ENCODE measurements at regions not wholly inside any gene's neighbourhood (a gene's known extent, or its start where the extent isn't known, plus 50 kb on each side); places are given as distances from the start of the nearest gene placed in this dataset.
"Not testable (repeated sequence)": the region's sequence is repeated elsewhere in the genome, so short reads cannot be mapped to it uniquely, and the experiment has no call there.

DNA sequence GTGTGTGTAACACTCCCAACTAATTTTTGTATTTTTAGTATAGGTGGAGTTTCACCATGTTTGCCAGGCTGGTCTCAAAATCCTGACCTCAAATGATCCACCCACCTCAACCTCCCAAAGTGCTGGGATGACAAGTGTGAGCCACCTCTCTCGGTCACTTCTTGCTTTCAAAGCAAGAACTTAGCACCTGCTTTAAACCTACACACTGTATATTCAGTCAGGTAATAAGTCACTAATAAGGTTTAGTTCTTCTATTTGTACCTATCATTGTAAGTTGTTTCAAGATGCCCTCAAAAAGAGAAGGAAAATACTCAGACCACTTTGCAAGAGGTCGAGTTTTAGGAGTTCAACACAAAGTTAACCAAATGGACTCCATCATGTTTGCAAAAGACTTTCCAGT lies 431.3 kb downstream of the MRPL39 start:
- intact Hi-C loops (cut with DNase I) = no loop called here
- 33 to 52% methylated on average over 2 of the region's 2 CpGs for WGBS, 2 donors
- no peaks in the 10 kb centered on the region for H3K27me3 ChIP-seq
- DNase-seq (no peak), ATAC-seq (no peak)
- no peaks in the 10 kb centered on the region for H3K4me1 ChIP-seq
- no peak overlapping the region for H3K27ac ChIP-seq
- TF ChIP-seq POLR2A (IDR thresholded peaks at IDR 0.05) = no peak
- TF ChIP-seq CTCF (IDR thresholded peaks at IDR 0.05) = no peak
- H3K4me3 ChIP-seq = no peak overlapping the region
- H3K9me3 ChIP-seq = no peaks in the 10 kb centered on the region
- no peaks in the 10 kb centered on the region for H3K36me3 ChIP-seq (replicated peaks in 1 of 2; ENCODE audit: insufficient read depth in 1 of 2, low read depth in 2 of 2)

DNA sequence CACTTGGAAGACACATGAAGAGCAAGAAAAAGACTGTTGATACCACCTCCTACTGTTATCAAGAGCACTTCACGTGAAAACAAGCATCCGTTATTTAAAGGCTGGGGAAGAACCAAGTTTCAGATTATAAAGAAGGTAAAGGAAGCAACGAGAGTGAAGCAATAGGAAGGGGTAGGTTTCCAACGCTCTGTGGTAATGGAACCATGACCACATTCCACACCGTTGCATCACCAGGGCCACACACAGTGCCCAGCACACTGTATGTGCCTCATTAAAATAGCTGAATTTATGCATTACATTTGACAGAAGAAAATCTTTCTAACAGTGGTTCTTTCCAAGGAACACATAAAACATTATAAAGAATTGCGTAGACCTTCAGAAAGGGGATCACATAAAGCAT lies 435.8 kb downstream of the MRPL39 start:
- no peaks in the 10 kb centered on the region for H3K36me3 ChIP-seq (replicated peaks in 1 of 2; ENCODE audit: insufficient read depth in 1 of 2, low read depth in 2 of 2)
- DNase-seq (no peak), ATAC-seq (no peak)
- 66 to 75% methylated on average over 6 of the region's 6 CpGs for WGBS, 2 donors
- H3K9me3 ChIP-seq = peaks cover 0 to 16% (median 0%) of the 10 kb centered on the region in 3 donors
- H3K4me3 ChIP-seq = no peak overlapping the region
- intact Hi-C loops (cut with DNase I) = no loop called here
- H3K27me3 ChIP-seq = no peaks in the 10 kb centered on the region
- TF ChIP-seq POLR2A (IDR thresholded peaks at IDR 0.05) (no peak), CTCF (IDR thresholded peaks at IDR 0.05) (no peak)
- no peaks in the 10 kb centered on the region for H3K4me1 ChIP-seq
- no peak overlapping the region for H3K27ac ChIP-seq

GRCh38 chr21:25170681-25171080 lies 436.6 kb downstream of the MRPL39 start:
- Histone ChIP-seq H3K9me3 (peaks cover 0 to 16% (median 0%) of the 10 kb centered on the region in 3 donors), H3K27me3 (no peaks in the 10 kb centered on the region), H3K36me3 (replicated peaks in 1 of 2; ENCODE audit: insufficient read depth in 1 of 2, low read depth in 2 of 2) (no peaks in the 10 kb centered on the region), H3K27ac (no peak overlapping the region), H3K4me1 (no peaks in the 10 kb centered on the region), H3K4me3 (no peak overlapping the region)
- ATAC-seq (no peak), DNase-seq (no peak)
- TF ChIP-seq POLR2A (IDR thresholded peaks at IDR 0.05) (no peak), CTCF (IDR thresholded peaks at IDR 0.05) (no peak)
- intact Hi-C loops (cut with DNase I) = no loop called here
- WGBS, 2 donors = 49 to 56% methylated on average over 3 of the region's 3 CpGs

DNA sequence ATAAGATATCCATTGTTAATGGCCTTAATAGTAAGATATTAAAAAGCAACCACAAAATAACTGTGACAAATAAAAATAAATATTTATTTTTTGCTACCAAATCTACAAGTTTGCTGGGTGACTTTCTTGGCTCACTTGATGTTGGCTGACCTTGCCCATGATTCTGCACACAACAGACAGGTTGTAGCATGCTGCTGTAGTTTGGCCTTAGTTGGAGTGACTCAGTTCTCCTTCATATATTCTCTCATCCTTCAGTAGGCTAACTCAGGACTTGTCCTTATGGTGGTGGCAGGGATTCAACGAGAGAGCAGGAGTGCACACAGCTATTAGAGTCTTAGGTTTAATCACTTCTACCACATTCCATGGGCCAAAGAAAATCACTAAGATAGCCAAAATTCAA lies 437.9 kb downstream of the MRPL39 start:
- Histone ChIP-seq H3K9me3 (peaks cover 0 to 16% (median 0%) of the 10 kb centered on the region in 3 donors), H3K36me3 (replicated peaks in 1 of 2; ENCODE audit: insufficient read depth in 1 of 2, low read depth in 2 of 2) (no peaks in the 10 kb centered on the region), H3K27ac (no peak overlapping the region), H3K27me3 (no peaks in the 10 kb centered on the region), H3K4me1 (no peaks in the 10 kb centered on the region), H3K4me3 (no peak overlapping the region)
- WGBS, 2 donors = 69 to 78% methylated on average over 1 of the region's 1 CpG
- intact Hi-C loops (cut with DNase I) = no loop called here
- DNase-seq (no peak), ATAC-seq (no peak)
- TF ChIP-seq CTCF (IDR thresholded peaks at IDR 0.05) (no peak), POLR2A (IDR thresholded peaks at IDR 0.05) (no peak)

- H3K36me3 ChIP-seq (replicated peaks in 1 of 2; ENCODE audit: insufficient read depth in 1 of 2, low read depth in 2 of 2); H3K27ac ChIP-seq; H3K4me1 ChIP-seq; H3K4me3 ChIP-seq; ATAC-seq; H3K27me3 ChIP-seq; DNase-seq; intact Hi-C loops (cut with DNase I): not testable (repeated sequence)
- 38 to 41% methylated on average over 1 of the region's 1 CpG for WGBS, 2 donors
- H3K9me3 ChIP-seq = peaks cover 0 to 16% (median 0%) of the 10 kb centered on the region in 3 donors
Observed at GRCh38 chr21:25166904-25167303, 440.4 kb downstream of the MRPL39 start.

Measured in body of pancreas (tissue), 4 donors.